ENCODE measurements at regions not wholly inside any gene's neighbourhood (a gene's known extent, or its start where the extent isn't known, plus 50 kb on each side); places are given as distances from the start of the nearest gene placed in this dataset.

- Histone ChIP-seq H3K4me2 (ENCODE audit: low read depth, low read length) (no peak overlapping the region), H4K20me1 (ENCODE audit: insufficient read depth, low read length) (no peaks in the 10 kb centered on the region), H3K9ac (ENCODE audit: low read length) (no peak overlapping the region), H3K36me3 (replicated peaks; ENCODE audit: insufficient read depth, low read length) (no peaks in the 10 kb centered on the region), H3K9me2 (replicated peaks; ENCODE audit: insufficient read depth, low read length) (no peaks in the 10 kb centered on the region), H2AFZ (ENCODE audit: low read length) (no peak overlapping the region), H3K9me3 (replicated peaks; ENCODE audit: insufficient read depth, low read length) (no peaks in the 10 kb centered on the region), H3F3A (ENCODE audit: insufficient read depth, low read length) (no peaks in the 10 kb centered on the region), H3K27ac (ENCODE audit: low read length) (no peak overlapping the region), H3K4me3 (ENCODE audit: low read length) (no peak overlapping the region), H3K79me2 (ENCODE audit: low read length) (no peaks in the 10 kb centered on the region), H3K27me3 (replicated peaks; ENCODE audit: insufficient read depth, low read length) (no peaks in the 10 kb centered on the region), H3K4me1 (ENCODE audit: low read length) (no peaks in the 10 kb centered on the region)
- TF ChIP-seq EZH2phosphoT487 (IDR thresholded peaks at IDR 0.05; ENCODE audit: low read length) (no peak), EZH2 (optimal IDR thresholded peaks at IDR 0.05; ENCODE audit: low read depth, low read length) (no peak), CTCF (IDR thresholded peaks at IDR 0.05; ENCODE audit: low read length) (no peak)
- no peak for DNase-seq
Measured at GRCh38 chrX:22365460-22365859, 92.7 kb downstream of the CBLL2 start.

GRCh38 chrX:22366166-22366702 is 93.5 kb downstream of the CBLL2 start:
- no peaks in the 10 kb centered on the region for H3K4me1 ChIP-seq (ENCODE audit: low read length)
- no peak overlapping the region for H2AFZ ChIP-seq (ENCODE audit: low read length)
- no peak overlapping the region for H3K27ac ChIP-seq (ENCODE audit: low read length)
- DNase-seq = no peak
- H4K20me1 ChIP-seq (ENCODE audit: insufficient read depth, low read length) = no peaks in the 10 kb centered on the region
- H3K9ac ChIP-seq (ENCODE audit: low read length) = no peak overlapping the region
- no peaks in the 10 kb centered on the region for H3K36me3 ChIP-seq (replicated peaks; ENCODE audit: insufficient read depth, low read length)
- no peaks in the 10 kb centered on the region for H3F3A ChIP-seq (ENCODE audit: insufficient read depth, low read length)
- no peak overlapping the region for H3K4me2 ChIP-seq (ENCODE audit: low read depth, low read length)
- H3K27me3 ChIP-seq (replicated peaks; ENCODE audit: insufficient read depth, low read length) = no peaks in the 10 kb centered on the region
- H3K9me2 ChIP-seq (replicated peaks; ENCODE audit: insufficient read depth, low read length) = no peaks in the 10 kb centered on the region
- no peak for TF ChIP-seq CTCF (IDR thresholded peaks at IDR 0.05; ENCODE audit: low read length)
- no peak for TF ChIP-seq EZH2 (optimal IDR thresholded peaks at IDR 0.05; ENCODE audit: low read depth, low read length)
- no peak for TF ChIP-seq EZH2phosphoT487 (IDR thresholded peaks at IDR 0.05; ENCODE audit: low read length)
- no peaks in the 10 kb centered on the region for H3K79me2 ChIP-seq (ENCODE audit: low read length)
- no peaks in the 10 kb centered on the region for H3K9me3 ChIP-seq (replicated peaks; ENCODE audit: insufficient read depth, low read length)
- no peak overlapping the region for H3K4me3 ChIP-seq (ENCODE audit: low read length)

GRCh38 chrX:22366906-22367305 is 94.2 kb downstream of the CBLL2 start:
- H4K20me1 ChIP-seq (ENCODE audit: insufficient read depth, low read length) = no peaks in the 10 kb centered on the region
- no peak overlapping the region for H3K9ac ChIP-seq (ENCODE audit: low read length)
- no peaks in the 10 kb centered on the region for H3K79me2 ChIP-seq (ENCODE audit: low read length)
- no peak for DNase-seq
- no peak overlapping the region for H3K4me2 ChIP-seq (ENCODE audit: low read depth, low read length)
- no peaks in the 10 kb centered on the region for H3F3A ChIP-seq (ENCODE audit: insufficient read depth, low read length)
- no peaks in the 10 kb centered on the region for H3K9me3 ChIP-seq (replicated peaks; ENCODE audit: insufficient read depth, low read length)
- no peaks in the 10 kb centered on the region for H3K27me3 ChIP-seq (replicated peaks; ENCODE audit: insufficient read depth, low read length)
- H3K36me3 ChIP-seq (replicated peaks; ENCODE audit: insufficient read depth, low read length) = no peaks in the 10 kb centered on the region
- TF ChIP-seq EZH2phosphoT487 (IDR thresholded peaks at IDR 0.05; ENCODE audit: low read length) = no peak
- no peak for TF ChIP-seq CTCF (IDR thresholded peaks at IDR 0.05; ENCODE audit: low read length)
- TF ChIP-seq EZH2 (optimal IDR thresholded peaks at IDR 0.05; ENCODE audit: low read depth, low read length) = no peak
- H3K27ac ChIP-seq (ENCODE audit: low read length) = no peak overlapping the region
- H3K4me3 ChIP-seq (ENCODE audit: low read length) = no peak overlapping the region
- H2AFZ ChIP-seq (ENCODE audit: low read length) = no peak overlapping the region
- no peaks in the 10 kb centered on the region for H3K9me2 ChIP-seq (replicated peaks; ENCODE audit: insufficient read depth, low read length)
- no peaks in the 10 kb centered on the region for H3K4me1 ChIP-seq (ENCODE audit: low read length)

Measured in MM.1S (cell line).